AG04449 (cell line): ENCODE measurements at regions not wholly inside any gene's neighbourhood (a gene's known extent, or its start where the extent isn't known, plus 50 kb on each side); places are given as distances from the start of the nearest gene placed in this dataset.

Experiments
- CTCF ChIA-PET: fragments of 350-600 bp; formaldehyde crosslinking; extraction: SDS; loops from one replicate; lab custom pipeline; 2021; ENCODE audit warnings: antibody characterized with exemption; lab: Yijun Ruan, JAX
- POLR2A ChIA-PET: fragments of 400-600, 350-600 bp; formaldehyde crosslinking; extraction: SDS; loops from one replicate; lab custom pipeline; 2020; ENCODE audit warnings: antibody characterized with exemption, inconsistent platforms; lab: Yijun Ruan, JAX
- DNase-seq: peaks from one replicate; pipeline ENCODE4 v3.0.0-alpha.2; 2010; ENCODE audit warnings: low read depth, low spot score
- H3K4me3 ChIP-seq: 2 replicates; pipeline ENCODE4 v1.5.1; 2011; ENCODE audit warnings: low read depth, mild to moderate bottlenecking, control low read depth, low read length
- TF ChIP-seq, protein P1 (sequence below): IDR thresholded peaks from one replicate; pipeline ENCODE4 v1.5.1; 2011; ENCODE audit warnings: mild to moderate bottlenecking, moderate library complexity, low read length, control low read depth, inconsistent platforms; ENCODE audit not compliant: insufficient read depth; ENCODE audit errors: missing control alignments

DNA sequence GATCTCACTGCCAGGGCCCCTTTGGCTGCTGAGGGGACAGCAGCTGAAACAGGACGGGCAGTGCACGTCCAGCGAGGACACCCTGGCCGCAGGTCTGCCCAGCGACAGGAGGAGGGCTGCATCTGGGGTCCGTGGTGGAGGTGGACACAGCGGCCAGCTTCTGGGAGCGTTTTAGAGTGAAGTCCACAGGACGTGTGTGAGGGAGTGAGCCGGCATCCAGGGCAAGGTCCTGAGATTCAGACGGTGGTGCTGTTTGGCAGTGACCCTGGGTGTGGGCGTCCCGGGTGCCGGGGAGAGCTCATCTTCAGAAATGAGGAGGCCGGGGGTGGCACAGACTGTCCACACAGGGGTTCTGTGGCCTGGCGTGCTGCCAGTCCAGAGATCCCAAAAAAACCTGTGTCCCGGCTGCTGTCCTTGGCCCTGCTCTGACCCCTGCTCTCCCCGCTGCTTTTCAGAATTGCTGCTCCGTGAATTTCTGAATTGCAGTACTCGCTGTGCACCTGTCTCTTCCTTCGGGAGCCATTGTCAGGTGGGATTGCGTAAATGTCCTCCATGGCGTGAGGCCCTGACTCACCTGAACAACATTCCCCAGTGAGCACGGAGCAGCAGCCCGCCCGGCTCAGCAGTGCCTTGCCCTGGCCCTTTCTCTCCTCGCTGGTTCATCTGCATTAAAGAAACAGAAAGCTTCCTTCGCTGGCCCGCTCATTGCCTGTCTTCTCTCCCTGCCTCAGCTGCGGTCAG, 183.5 kb upstream of the C14orf180 start:
- no peak overlapping the region for H3K4me3 ChIP-seq
- CTCF ChIA-PET = no interaction called here
- POLR2A ChIA-PET = no interaction called here
- TF ChIP-seq, protein P1, sequence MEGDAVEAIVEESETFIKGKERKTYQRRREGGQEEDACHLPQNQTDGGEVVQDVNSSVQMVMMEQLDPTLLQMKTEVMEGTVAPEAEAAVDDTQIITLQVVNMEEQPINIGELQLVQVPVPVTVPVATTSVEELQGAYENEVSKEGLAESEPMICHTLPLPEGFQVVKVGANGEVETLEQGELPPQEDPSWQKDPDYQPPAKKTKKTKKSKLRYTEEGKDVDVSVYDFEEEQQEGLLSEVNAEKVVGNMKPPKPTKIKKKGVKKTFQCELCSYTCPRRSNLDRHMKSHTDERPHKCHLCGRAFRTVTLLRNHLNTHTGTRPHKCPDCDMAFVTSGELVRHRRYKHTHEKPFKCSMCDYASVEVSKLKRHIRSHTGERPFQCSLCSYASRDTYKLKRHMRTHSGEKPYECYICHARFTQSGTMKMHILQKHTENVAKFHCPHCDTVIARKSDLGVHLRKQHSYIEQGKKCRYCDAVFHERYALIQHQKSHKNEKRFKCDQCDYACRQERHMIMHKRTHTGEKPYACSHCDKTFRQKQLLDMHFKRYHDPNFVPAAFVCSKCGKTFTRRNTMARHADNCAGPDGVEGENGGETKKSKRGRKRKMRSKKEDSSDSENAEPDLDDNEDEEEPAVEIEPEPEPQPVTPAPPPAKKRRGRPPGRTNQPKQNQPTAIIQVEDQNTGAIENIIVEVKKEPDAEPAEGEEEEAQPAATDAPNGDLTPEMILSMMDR = no peak
- DNase-seq = no peak

DNA sequence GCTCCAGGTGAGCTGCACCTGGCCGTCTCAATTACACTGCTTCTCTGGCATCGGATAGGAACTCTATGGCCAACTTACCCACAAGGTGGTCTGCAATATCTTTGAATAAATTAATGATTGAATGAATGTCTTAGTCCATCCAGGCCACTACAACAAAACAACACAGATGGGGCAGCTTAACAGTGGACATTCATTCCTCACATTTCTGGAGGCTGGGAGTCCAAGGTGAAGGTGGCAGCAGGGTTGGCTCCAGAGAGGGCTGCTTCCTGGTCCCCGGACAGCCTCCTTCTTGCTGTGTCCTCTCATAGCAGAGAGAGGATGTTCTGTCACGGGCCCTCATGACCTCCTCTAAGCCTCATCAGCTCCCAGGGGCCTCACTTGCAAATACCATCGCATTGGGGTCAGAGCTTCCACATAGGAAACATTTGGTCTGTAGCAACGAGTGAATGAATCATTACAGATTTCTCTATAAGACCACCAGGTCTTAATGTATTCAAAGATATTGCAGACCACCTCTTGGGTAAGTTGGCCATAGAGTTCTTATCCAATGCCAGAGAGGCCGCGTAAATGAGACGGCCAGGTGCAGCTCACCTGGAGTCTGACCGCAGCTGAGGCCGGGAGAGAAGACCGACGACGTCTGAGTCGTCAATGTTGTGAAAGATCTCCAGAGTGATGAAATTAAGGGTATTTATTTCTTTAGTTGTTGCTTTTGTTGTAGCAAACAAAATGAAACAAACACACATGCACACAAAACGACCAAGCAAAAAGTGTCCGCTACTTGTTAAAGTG, 182.7 kb upstream of the C14orf180 start:
- DNase-seq = no peak
- CTCF ChIA-PET = no interaction called here
- H3K4me3 ChIP-seq = no peak overlapping the region
- TF ChIP-seq, protein P1 = no peak
- POLR2A ChIA-PET = no interaction called here

DNA sequence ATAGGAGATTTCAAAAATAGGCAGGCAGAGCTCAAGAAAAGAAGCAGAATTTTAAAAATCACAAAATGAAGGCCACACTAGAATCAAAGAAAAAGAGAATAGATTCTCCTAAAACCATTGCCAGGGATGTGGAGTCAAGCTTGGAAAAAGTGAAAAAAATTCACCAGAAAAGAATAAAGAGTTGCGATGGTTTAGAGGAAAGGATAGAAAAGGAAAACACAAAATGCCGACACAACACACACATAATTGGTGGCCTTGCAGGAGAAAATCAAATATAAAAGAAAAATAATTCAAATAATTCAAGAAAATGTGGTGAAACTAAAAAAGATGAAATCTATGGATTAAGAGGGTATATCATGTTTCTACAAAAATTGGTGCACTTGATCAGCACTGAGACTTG, 181.6 kb upstream of the C14orf180 start:
- no peak for DNase-seq
- CTCF ChIA-PET = no interaction called here
- TF ChIP-seq, protein P1 = no peak
- POLR2A ChIA-PET = no interaction called here
- no peak overlapping the region for H3K4me3 ChIP-seq

DNA sequence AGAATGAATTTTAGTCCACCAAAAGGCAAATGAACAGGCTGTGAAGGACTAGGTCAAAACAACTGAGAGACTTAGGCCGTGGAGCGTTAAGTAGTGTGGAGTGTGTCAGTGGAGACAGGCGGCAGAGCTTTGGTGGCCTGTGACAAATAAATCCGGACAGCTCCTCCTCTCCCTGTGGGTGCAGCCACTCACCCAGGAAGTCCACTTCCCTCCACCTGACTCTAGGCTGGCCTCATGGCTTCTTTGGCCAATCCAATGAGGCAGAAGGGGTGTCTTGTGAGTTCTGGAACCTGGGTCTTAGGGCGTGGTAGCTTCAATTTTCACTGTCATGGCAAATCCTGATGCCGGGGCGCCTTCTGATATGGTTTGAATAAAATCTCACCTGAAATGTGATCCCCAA, 180.9 kb upstream of the C14orf180 start:
- no peak for DNase-seq
- TF ChIP-seq, protein P1 = no peak
- POLR2A ChIA-PET = no interaction called here
- CTCF ChIA-PET = no interaction called here
- H3K4me3 ChIP-seq = no peak overlapping the region

DNA sequence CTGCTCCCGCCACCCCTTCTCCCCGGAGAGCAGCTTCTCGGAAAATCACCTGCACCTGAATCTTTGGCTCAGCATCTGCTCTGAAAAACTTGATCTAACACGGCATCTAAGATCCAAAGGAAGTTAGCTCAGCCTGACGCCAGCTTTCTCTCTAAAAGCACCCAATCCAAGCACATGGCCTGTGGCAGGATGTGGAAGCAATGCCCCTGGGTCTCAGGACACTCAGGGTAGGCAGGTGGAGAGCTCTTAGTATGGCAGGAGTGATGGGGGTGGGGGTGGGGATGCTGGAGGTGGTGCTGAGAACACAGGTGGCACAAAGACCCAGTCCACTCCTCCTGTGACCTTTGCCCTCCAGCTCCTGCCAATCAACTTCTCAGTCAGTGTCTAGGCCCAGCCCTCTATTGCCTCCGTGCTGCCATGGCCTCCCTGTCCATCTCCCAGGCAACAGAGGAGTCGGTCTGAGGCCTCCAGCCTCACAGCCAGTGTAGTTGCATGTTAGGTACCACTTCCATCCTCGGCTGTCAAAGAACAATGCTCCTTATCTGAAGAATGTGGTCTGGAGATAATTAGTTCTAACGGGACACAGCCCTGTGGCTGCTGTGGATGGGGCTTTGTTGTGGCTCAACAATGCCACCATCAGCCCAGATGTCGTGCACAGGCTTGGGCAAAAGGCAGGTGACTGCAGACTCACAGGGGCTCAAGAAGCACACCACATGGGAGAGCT, 180.0 kb upstream of the C14orf180 start:
- H3K4me3 ChIP-seq = no peak overlapping the region
- ChIA-PET CTCF (no interaction called here), POLR2A (no interaction called here)
- TF ChIP-seq, protein P1 = no peak
- no peak for DNase-seq

DNA sequence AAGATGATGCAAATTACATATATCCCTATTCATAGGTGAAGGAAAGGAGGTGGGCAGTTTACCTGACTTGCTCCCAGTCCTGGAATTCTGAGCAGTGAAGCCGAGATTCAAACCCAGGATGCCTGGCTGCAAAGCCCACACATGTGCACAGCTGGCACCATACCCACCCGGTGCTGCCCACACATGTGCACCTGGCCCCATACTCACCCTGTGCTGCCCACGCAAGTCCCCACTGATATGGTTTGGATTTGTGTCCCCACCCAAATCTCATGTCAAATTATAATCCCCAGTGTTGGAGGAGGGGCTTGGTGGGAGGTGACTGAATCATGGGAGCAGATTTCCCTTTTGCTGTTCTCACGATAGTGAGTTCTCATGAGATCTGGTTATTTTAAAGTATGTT, 179.2 kb upstream of the C14orf180 start:
- CTCF ChIA-PET = no interaction called here

More for the DNA sequence above, 179.2 kb upstream of the C14orf180 start:
- POLR2A ChIA-PET = no interaction called here
- DNase-seq = no peak
- TF ChIP-seq, protein P1 = no peak
- H3K4me3 ChIP-seq = no peak overlapping the region
